Stimulated activated CD8-positive, alpha-beta memory T cell treated with anti-CD3 and anti-CD28 coated beads, Interleukin-7, amount 100 ng/mL, for 4 hours (primary cell): ENCODE measurements at regions not wholly inside any gene's neighbourhood (a gene's known extent, or its start where the extent isn't known, plus 50 kb on each side); places are given as distances from the start of the nearest gene placed in this dataset.
A peak's percentile ranks its signal among the peaks of the same experiment; 100 is the strongest.

ENCODE experiments used
- DNase-seq, 2 donors: peaks; one replicate each; pipeline ENCODE4 v3.0.0-alpha.2; 2020; ENCODE audit warnings: low read depth in 2 of 2

DNA sequence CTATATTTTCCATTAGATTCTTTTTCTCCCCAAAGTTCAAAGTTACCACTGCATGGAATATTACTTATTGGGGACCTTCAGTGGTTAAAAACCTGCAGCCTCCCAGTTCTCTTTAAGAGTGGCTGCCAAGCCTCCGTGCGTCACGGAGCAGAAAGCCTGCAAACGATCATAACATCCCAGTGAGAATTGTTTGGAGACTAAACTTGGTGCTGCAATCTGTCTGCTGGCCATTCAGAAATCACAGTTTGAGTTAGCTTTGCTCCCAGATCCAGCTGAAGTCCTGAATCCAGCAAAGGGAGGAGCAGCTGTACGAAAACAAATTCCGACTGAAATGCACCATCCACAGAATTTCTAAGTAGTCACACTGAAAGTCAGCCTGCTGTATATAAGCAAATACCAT, 213.5 kb upstream of the PDE10A start:
- DNase-seq: no peak

DNA sequence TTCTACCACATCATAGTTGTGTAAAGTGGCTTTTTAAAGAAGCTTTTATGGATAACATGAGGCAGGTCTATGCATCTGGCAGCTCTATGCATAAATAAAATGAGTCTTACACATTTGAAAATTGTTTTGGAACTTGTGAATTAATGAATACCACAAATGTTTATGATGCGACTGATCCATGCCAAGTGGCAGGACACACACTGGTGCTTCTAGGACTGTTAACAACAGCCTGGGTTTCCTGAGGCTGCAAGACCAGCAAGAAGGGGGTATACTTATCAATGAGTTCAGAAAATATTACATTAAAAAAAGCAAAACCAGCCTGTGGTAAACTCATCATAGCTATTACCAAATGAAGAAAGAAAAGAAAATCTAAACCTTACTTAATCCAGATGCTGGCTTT, 212.9 kb upstream of the PDE10A start:
- DNase-seq: no peak

GRCh38 chr6:165873976-165874375, 210.9 kb upstream of the PDE10A start:
- no peak for DNase-seq

DNA sequence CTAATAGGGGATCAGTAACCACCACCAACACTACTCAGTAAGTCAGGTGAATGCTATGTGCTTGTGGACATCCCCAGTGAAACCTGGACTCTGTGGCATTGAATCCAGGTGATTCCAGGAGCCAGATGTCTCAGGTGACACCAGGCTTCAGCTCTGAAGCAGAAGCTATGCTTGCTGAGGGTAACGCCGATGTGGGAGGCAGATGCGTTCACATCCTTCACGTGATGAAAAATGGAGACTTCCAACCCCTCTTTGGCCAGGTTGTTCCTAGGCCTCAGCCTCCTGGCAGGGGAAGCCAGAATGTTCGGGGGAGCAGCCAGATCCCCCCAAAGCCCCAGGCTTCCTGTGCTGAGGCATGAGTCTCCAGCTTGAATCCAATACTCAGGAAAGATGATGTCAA, 209.8 kb upstream of the PDE10A start:
- DNase-seq: no peak

- no peak for DNase-seq
These were observed 209.3 kb upstream of the PDE10A start for GRCh38 chr6:165872311-165872710.

DNA sequence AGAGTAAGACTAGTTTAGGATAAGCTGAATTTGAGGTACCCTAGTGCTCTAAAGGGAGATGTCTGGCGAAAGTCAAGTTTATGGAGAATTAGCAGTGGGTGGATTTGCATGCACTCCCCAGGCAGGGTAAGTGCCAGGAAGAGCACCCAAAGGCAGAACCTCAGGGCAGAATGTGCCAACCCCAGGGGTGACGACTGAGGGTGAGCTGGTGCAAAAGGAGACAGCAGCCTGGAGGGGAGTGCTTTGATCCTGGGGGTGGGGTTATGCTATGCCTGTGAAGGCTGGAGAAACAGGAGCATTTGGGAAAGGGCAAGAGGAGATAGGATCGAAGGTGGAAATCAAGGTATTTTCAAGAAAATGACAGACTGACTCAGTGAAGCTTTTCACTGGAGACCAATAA, 208.5 kb upstream of the PDE10A start:
- DNase-seq: no peak

GRCh38 chr6:165869526-165869925, 206.5 kb upstream of the PDE10A start:
- no peak for DNase-seq

DNA sequence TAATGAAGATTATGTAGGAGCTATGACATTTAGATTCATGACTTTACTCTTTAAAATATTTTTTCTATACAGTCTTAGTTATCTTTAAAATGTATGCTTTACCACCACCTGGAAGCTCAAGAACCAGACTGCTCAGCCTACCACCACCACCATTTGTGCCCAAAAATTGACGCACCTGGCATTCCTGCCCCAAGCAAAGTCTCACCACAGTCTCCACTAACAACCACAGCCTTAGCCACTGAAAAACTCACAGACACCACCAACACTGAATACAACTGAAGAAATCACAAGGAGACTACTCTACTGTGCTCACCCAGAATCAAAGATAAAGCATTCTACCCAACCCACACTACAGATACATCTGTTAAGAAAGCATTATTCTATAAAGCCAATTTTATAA, 201.9 kb upstream of the PDE10A start:
- no peak for DNase-seq

DNA sequence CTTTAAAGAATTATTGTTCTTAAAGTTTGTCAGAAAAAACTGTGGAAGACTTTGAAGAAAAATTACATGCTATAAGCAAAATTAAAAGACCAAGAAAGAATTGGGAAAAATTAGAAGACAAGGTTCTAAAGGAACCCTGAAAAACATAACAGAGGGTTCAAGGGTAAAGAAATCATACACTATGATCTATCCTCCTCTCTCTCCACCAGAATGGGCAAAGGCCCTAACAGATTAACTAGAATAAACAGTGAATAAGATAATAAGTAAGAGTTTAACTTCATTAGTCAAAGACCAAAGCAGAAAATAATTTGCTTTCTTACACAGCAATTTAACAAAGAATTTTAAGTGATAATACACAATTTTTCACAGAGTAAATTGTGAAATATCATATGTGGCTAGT, 201.2 kb upstream of the PDE10A start:
- no peak for DNase-seq

GRCh38 chr6:165863801-165864200, 200.8 kb upstream of the PDE10A start:
- DNase-seq: no peak

- DNase-seq: no peak
These were observed 199.8 kb upstream of the PDE10A start for GRCh38 chr6:165862813-165863212.

GRCh38 chr6:165861226-165861625, 198.2 kb upstream of the PDE10A start:
- no peak for DNase-seq

DNA sequence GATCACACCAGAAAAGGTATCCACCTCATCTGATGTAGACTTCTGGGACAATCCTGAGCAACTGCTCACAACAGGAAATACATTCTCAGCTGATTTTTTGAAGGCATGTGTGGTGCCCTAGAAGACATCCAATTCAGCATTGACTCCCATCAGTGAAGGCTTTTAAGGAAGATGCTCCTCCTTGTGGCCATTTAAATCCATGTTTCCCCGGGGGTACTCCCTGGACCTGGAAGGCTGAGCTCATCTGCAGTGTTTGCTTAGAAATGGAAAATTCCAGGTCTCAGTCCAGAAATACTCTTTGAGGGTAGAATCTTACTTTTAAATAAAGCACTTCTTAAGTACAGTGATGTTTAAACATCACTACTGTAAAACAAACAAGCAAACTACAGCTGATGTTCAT, 195.5 kb upstream of the PDE10A start:
- DNase-seq: no peak

DNA sequence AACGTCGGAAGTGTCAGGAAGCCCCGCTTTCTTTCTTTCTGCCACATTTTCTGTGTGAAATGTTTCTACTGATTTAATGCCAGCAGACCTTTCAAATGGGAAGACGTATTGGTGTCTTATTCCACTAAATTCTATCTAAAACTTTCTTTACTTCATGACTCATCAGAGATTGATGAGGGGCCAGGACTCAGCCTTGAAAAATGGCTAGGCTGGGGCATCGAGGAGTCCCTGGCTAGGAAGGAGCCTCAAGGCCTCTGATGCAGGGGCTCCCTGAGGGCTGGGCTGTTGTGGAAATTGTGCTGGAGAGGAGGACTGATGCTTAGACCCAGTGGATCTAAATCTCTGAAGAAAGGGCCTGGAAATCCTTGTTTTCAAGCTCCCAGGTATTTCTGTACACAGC, 192.8 kb upstream of the PDE10A start:
- DNase-seq: no peak

- DNase-seq: no peak
These were observed 192.0 kb upstream of the PDE10A start for GRCh38 chr6:165854863-165855593.

- DNase-seq: no peak
These were observed 191.2 kb upstream of the PDE10A start for GRCh38 chr6:165854061-165854862.

DNA sequence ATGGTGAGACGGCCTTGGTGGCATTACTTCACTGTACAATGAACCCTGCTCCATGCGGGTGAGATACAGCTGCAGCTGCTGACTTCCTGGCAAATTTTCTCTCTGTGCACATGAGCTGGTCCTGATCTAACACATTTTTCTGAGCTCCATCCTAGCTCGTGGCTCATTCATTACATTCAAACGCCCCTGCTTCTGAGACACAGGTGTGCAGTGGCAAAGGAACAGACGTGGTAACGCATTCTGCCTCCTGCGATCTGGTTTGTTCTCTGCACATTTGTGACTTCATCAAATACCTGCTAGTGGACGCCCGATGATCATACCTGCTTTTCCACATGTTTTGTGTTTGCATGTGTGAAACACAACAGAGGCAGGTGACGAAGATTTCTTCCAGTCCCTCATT, 189.6 kb upstream of the PDE10A start:
- no peak for DNase-seq

DNA sequence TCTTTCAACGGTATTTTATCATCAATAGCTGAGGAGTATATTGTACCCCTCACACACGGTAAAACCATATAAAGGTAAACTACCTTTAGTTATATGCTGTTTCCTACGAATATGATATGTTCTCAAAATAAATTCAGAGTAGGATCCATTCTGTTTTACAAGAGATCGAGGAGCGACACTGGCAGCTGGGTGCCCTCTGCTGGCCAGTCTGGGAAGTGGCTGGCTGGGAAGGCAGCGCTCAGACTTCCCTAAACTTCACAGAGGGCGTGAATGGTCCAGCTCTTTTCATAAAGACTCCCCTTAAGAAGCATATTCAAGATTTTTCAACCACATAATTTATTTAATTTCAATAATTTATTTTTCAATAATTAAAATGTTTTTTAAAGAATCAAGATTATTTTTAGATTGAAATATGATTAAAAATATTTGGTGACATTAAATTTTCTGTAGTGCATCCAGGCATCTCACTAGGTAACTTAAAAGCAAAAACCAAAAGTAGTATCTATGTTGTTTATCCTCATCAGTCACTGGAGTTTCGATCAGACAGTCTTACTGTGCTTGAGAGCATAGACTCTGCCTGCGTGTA, 187.5 kb upstream of the PDE10A start:
- peak; percentile 15 to 16 for DNase-seq

GRCh38 chr6:165849534-165850430, 186.7 kb upstream of the PDE10A start:
- DNase-seq: no peak

DNA sequence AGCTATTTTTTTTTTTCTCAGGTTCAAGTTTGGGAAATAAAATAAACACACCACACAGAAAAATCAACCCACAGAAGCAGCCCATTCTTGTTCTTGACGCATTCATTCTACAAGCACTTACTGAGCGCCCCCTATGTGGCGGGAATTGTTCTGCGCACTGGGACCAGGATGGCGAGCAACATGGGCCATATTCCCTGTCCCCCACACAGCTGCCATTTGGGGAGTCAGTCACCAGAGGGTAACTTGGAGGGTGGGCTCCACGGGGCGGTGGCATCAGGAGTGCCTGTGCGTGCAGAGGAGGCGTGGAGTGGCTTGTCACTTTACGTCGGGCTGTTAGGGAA, 185.0 kb upstream of the PDE10A start:
- DNase-seq: no peak

- DNase-seq: no peak
These were observed 184.5 kb upstream of the PDE10A start for GRCh38 chr6:165847407-165848085.
